GM18499 (cell line): ENCODE measurements at regions not wholly inside any gene's neighbourhood (a gene's known extent, or its start where the extent isn't known, plus 50 kb on each side); places are given as distances from the start of the nearest gene placed in this dataset.

Experiments used
- ATAC-seq: cut with Tn5 transposase; IDR thresholded peaks from one replicate; pipeline ENCODE4 v1.9.1; 2021; ENCODE audit warnings: moderate number of reproducible peaks; ENCODE audit not compliant: insufficient read depth, unreplicated experiment

DNA sequence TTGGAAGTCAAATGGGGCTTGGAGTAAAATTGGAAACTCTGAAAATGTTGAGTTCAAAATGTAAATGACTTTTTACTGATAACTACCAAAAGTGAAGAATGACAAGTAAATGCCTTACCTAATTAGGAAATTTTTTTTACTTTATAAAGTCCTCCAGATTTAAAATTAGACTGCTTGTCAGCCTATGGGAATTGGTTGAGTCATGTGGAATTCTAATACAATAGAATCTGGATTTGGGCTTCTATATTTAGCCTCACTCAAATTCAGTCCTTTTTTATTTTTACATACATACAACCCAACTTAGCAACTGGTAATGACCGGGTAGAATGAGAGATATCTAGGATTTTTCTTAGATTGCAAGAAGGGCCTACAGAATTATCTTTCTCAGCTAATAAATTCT, 158.9 kb upstream of the CADPS start:
- no peak for ATAC-seq

DNA sequence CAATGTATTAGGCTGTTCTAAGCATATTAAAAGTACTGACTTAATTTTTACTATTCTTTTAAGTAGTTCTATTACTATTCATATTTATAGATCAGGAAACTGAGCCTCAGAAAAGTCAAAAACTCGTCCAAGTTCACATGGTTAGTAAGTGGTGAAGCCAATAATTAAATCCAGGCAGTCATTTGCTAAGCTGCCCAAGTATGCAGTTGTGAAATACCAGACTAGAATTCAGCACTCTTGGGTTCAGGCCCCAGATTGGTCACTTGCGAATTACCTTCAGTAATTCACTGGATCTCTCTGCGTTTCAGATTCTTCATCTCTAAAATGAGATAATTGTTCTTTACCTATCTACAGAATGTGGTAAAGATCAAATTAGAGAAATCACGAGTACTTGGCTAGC, 161.9 kb upstream of the CADPS start:
- ATAC-seq = no peak

- ATAC-seq = no peak
These were observed 167.6 kb upstream of the CADPS start for GRCh38 chr3:63042833-63043232.

- ATAC-seq = no peak
These were observed 168.4 kb upstream of the CADPS start for GRCh38 chr3:63043631-63044030.

DNA sequence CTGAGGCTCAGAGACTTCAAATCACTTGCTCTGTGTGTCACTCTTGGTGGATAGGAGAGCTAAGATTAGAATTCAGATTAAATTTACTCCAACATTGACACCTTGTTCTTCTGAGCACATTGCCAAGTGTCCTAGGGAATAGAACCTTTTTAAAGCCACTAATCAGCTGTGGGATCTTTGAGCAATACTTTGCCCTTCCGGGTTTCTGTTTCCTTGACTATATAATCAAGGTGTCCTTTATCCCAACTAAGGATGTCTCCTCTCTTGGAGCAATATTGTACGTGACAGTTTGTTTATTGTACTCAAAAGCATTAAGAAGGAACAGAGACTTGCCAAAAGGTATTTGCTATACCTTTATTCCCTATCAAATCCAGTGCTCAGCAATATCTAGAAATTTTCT, 170.9 kb upstream of the CADPS start:
- no peak for ATAC-seq

- ATAC-seq = no peak
These were observed 171.4 kb upstream of the CADPS start for GRCh38 chr3:63046580-63046979.

GRCh38 chr3:63047068-63047467, 171.9 kb upstream of the CADPS start:
- ATAC-seq = no peak

DNA sequence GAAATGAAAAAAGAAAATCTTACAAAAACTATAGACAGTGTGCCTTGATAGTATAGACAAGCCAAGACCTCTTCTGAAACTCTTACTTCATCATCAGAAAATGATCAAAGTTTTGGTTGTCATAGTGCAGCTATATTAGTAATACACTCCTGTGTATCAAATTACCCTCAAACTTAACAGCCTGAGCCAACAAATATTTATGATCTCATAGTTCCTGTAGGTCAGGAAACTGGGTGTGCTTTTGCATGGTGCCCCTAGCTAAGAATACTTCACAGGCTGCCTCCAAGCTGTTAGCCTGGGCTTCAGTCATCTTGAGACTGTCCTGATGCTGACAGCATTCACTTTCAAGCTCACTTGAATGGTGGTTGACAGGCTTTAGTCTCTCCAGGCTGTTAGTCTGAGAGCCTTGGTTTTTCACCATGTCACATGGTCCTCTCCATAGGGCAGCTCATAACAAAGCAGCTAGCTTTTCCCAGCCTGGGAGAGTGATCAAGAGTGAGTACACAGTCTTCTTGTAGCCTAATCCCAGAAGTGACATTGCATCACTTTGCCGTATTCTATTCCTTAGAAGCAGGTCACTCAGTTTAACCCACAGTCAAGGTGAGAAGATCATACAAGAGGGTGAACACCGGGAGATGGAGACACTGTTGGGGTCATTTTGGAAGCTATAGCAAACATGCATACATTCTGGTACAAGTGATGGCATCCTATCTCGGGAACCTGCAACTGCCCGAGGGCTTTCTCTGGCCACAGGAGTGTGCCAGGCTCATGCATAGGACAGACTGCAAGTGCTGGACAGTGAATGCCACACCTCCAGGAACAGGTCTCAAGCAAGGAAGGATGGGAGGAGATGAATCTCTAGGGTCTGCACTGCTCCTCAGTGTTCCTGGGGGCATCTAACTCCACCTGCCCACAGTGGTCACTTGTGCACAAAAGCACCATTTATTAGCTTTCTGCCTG, 173.4 kb upstream of the CADPS start:
- ATAC-seq = no peak

- no peak for ATAC-seq
These were observed 175.4 kb upstream of the CADPS start for GRCh38 chr3:63050548-63051177.

DNA sequence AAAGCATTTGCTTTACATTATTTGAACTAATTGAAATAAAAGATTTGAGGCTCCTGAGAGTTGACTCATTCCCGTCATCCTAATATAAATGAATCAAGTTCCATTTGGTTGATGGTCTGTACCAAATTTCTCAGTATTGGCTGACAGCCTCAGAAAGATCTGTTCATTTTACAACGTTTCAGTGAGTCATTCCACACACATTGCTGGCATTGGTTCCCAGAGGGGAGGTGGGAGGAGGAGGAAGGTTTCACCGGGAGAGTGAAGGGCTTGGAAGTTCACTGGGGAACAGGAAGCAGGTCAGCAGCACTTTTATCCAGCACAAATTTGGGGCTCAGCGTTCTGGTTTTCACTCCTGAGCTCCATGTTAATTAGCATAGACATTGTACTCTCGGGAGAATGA, 176.7 kb upstream of the CADPS start:
- ATAC-seq = no peak

DNA sequence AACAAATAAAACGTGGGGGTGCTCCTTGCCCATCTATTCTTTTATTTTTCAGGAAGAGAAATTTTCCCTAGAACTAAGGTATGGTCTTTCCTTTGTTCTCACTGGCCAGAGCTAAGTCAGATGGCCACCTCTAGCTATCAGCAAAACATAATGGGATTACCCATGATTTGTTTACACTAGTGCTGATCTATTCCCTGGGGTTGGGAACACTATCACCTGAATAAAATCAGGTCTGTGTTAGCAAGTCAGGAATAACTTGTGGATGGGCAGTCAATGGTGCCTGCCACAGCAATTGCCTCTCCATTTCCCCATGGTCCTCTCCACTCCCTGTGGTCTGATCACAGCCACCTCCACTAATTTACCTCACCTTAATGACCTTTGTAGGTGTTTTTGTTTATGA, 181.7 kb upstream of the CADPS start:
- no peak for ATAC-seq

DNA sequence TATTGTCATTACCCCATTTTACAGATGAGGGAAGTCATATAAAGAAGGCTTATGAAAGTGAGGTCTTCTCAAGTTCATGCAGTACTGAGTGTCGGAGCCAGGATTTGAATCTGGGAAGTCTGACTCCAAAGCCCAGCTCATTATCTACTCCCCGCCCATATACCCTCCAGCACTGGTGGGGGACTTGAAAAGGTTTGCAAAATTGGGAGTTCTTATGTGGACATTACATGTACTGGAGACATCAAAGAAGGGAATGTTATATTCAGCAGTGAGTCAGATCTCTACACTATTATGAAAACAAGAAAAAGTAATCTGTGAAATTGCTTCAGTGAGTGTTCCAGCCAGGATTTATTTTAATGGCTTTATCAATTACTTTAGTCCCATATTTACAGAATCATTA, 185.2 kb upstream of the CADPS start:
- ATAC-seq = no peak

GRCh38 chr3:63061449-63061848, 186.2 kb upstream of the CADPS start:
- no peak for ATAC-seq

DNA sequence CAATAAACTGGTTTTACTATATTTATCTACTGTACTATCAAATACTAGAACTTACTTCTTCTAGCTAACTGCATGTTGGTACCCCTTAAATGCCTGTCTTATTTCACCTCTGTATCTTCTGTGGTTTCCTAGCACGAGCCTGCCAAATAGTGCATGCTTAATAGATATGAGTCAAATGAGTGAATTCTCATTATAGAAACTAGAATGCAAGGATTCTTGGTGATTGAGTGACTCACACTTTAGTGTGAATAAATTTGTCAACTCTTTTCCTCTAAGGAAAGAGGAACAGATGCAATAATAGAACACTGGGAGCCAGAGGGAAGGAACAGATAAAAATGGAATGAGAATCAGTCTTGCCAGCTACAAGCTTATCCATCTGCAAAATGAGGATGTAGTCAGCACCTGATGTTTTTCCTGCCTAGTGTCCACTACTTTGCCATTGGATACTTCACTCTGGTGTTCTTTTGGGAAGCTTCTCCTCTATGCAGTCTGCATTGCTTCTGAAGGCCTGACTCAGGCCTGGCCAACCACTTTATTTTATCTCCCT, 189.1 kb upstream of the CADPS start:
- ATAC-seq = no peak

DNA sequence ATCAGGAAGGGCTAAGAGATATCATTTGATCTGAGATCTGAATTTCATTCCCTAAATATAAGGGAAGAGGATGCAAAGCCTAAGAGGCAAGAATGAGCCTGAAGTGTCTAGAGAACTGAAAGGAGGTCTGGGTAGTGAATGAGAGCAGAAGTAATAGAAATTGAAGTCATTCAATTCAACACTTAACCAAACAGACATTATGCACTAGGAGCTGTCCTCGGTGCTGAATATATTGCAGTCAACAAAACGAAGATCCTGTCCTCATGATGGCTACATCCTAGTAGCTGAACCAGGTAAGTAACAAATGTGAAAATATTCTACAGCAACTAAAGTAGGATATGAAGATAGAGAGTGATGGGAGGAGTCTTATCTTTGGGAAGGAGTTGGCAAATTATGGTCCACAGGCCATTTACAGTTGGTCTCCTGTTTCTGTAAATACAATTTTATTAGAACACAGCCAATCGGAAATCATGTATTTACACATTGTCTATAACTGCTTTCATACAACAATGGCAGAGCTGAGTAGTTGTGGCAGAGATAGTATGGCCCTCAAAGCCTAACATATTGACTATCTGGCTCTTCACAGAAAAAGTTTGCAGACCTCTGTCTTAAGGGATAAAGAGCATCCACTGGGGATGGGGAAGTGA, 192.9 kb upstream of the CADPS start:
- ATAC-seq = no peak

- no peak for ATAC-seq
These were observed 194.7 kb upstream of the CADPS start for GRCh38 chr3:63069806-63070475.

GRCh38 chr3:63070476-63070810, 195.2 kb upstream of the CADPS start:
- ATAC-seq = no peak

DNA sequence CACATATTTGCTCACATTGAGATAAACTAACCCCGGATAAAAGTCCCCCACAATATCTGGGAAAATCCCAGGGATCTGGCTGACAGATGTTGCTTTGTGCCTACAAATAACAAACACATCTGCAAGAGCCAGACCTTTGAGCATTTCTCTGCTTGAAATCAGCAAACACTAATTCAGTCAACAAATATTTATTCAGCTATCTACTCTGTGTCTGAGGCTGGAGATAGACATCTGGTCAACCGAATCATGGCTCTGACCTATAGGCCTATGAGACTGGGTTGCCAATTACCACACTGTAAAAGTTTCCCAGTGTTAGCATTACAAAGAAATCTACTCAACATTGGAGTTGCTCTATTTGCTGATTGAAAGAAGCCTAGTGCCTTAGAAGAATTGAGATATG, 201.1 kb upstream of the CADPS start:
- no peak for ATAC-seq

DNA sequence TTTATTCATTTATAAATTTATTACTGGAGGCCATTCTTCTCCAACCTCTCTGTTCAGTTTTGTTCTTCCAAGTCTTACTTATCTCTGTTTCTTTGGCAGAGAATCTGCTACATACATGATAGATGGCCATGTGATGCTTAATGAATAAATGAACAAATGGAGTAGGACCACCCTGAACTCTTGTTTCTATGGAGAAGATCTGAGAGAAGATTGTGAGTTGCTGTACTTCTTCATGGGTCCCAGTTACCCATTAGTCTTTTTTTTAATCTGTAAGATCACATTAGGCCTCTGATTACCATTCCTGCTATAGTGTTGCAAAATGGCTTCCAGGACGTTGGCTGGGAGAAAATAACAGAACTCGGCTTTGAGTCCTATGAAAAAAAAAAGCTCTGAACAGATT, 191.9 kb upstream of the SYNPR start:
- no peak for ATAC-seq

DNA sequence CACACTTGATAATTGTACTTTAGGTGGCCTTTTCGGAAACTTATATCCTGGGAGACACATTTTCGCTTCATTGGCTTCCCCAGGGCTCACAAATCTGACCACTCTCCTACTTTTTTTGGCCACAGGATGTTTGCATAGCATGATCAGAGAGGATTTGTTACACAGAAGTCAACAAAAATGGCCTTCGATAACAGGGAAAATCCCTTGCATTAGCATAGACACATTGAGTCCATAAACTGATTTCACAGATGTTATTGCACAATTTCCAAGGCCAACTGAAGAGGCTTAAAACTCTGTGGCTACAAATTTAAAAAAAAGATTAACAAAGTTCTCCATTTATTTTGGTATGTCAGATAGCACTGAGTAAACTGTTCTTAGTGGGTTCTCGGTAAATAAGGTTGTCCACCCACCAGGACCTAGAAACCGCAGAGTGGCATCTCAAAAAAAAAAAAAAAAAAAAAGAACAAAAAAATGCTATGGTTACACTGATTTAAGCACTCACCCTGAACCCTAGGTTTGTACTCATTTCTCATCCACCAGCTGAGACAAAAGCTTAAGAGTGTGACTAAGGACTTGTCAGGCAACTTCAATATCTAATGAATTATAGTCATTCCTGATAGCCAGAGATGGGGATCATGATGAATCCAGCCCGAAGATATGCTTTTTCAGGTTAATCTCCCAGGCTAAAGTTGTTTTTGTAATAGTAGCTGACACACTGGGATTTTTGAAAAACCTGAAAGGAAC, 188.9 kb upstream of the SYNPR start:
- ATAC-seq = no peak
